WTC11 (cell line): ENCODE measurements at regions not wholly inside any gene's neighbourhood (a gene's known extent, or its start where the extent isn't known, plus 50 kb on each side); places are given as distances from the start of the nearest gene placed in this dataset.

Experiments
- ATAC-seq: fragments of 200-7000 bp; cut with Tn5 transposase; 2 replicates; pipeline ENCODE4 v1.10.0; 2021; ENCODE audit warnings: mild to moderate bottlenecking, moderate library complexity
- CTCF ChIA-PET: fragments of 300-600 bp; sonication (Branson Sonifier 250); formaldehyde crosslinking; loops from one replicate; lab custom pipeline; 2021; ENCODE audit warnings: antibody characterized with exemption; lab: Charles Lee
- POLR2A ChIA-PET: fragments of 350-600 bp; sonication (Branson Sonifier 250); formaldehyde crosslinking; loops from one replicate; lab custom pipeline; 2021; ENCODE audit warnings: antibody characterized with exemption; lab: Charles Lee
- DNase-seq: peaks from one replicate; pipeline ENCODE4 v3.0.0; 2021; ENCODE audit warnings: low spot score
- H3K27ac Mint-ChIP-seq: 2 replicates; pipeline ENCODE4 v1.8.0; 2021; ENCODE audit warnings: mixed read lengths
- H3K27me3 Mint-ChIP-seq: 2 replicates; pipeline ENCODE4 v1.8.0; 2021; ENCODE audit warnings: low read depth, mild to moderate bottlenecking, moderate library complexity, mixed read lengths
- H3K36me3 Mint-ChIP-seq: 2 replicates; pipeline ENCODE4 v1.8.0; 2021; ENCODE audit warnings: mixed read lengths
- H3K4me1 Mint-ChIP-seq: 2 replicates; pipeline ENCODE4 v1.8.0; 2022; ENCODE audit warnings: mixed read lengths
- H3K4me3 Mint-ChIP-seq: 2 replicates; pipeline ENCODE4 v1.8.0; 2021; ENCODE audit warnings: mild to moderate bottlenecking, moderate library complexity, mixed read lengths
- H3K9me3 Mint-ChIP-seq: 2 replicates; pipeline ENCODE4 v1.8.0; 2021; ENCODE audit warnings: mixed read lengths
- AFF4 ChIP-seq: sonication (generic); formaldehyde crosslinking; IDR thresholded peaks from 2 replicates; pipeline ENCODE4 v1.8.1; 2023; ENCODE audit warnings: mild to moderate bottlenecking, missing genetic modification reagents, borderline replicate concordance
- ARID4B ChIP-seq: sonication (generic); formaldehyde crosslinking; IDR thresholded peaks from 2 replicates; pipeline ENCODE4 v1.8.0; 2023; ENCODE audit warnings: missing genetic modification reagents, mild to moderate bottlenecking, borderline replicate concordance
- ERG ChIP-seq: fragments of 250-450 bp; sonication (Bioruptor Pico); IDR thresholded peaks from 2 replicates; pipeline ENCODE4 v1.8.0; 2021; ENCODE audit warnings: mild to moderate bottlenecking
- FOXK1 ChIP-seq: sonication (generic); formaldehyde crosslinking; IDR thresholded peaks from 2 replicates; pipeline ENCODE4 v1.8.0; 2022; ENCODE audit warnings: mild to moderate bottlenecking, moderate library complexity, missing genetic modification reagents
- FOXP4 ChIP-seq: sonication (generic); formaldehyde crosslinking; IDR thresholded peaks from 2 replicates; pipeline ENCODE4 v1.8.0; 2022; ENCODE audit warnings: mild to moderate bottlenecking, missing genetic modification reagents
- HMGA2 ChIP-seq: fragments of 250-450 bp; sonication (Bioruptor Pico); IDR thresholded peaks from 2 replicates; pipeline ENCODE4 v1.4.0; 2021; ENCODE audit warnings: mild to moderate bottlenecking, moderate library complexity
- JAZF1 ChIP-seq: fragments of 250-450 bp; sonication (Bioruptor Pico); IDR thresholded peaks from 2 replicates; pipeline ENCODE4 v1.9.0; 2021; ENCODE audit warnings: moderate library complexity, mild to moderate bottlenecking, inconsistent platforms
- KAT7 ChIP-seq: sonication (generic); formaldehyde crosslinking; IDR thresholded peaks from 2 replicates; pipeline ENCODE4 v1.8.1; 2023; ENCODE audit warnings: missing genetic modification reagents, mild to moderate bottlenecking, borderline replicate concordance
- NFE2L1 ChIP-seq: sonication (generic); formaldehyde crosslinking; IDR thresholded peaks from 2 replicates; pipeline ENCODE4 v1.8.1; 2023; ENCODE audit warnings: missing genetic modification reagents
- SMAD3 ChIP-seq: sonication (generic); formaldehyde crosslinking; IDR thresholded peaks from 2 replicates; pipeline ENCODE4 v1.8.0; 2022; ENCODE audit warnings: missing genetic modification reagents, mild to moderate bottlenecking, borderline replicate concordance
- TEAD1 ChIP-seq: sonication (generic); formaldehyde crosslinking; IDR thresholded peaks from 2 replicates; pipeline ENCODE4 v1.8.0; 2022; ENCODE audit warnings: mild to moderate bottlenecking, missing genetic modification reagents
- TEAD4 ChIP-seq: sonication (generic); formaldehyde crosslinking; IDR thresholded peaks from 2 replicates; pipeline ENCODE4 v1.8.0; 2022; ENCODE audit warnings: mild to moderate bottlenecking, missing genetic modification reagents
- ZNF138 ChIP-seq: sonication (generic); formaldehyde crosslinking; conservative IDR thresholded peaks from 2 replicates; pipeline ENCODE4 v1.8.1; 2022; ENCODE audit warnings: mild to moderate bottlenecking, moderate library complexity, missing genetic modification reagents
- ZNF317 ChIP-seq: sonication (generic); formaldehyde crosslinking; IDR thresholded peaks from 2 replicates; pipeline ENCODE4 v1.8.1; 2023; ENCODE audit warnings: low read depth, mild to moderate bottlenecking, moderate library complexity, missing genetic modification reagents, borderline replicate concordance
- ZNF671 ChIP-seq: fragments of 250-450 bp; sonication (Bioruptor Pico); IDR thresholded peaks from 2 replicates; pipeline ENCODE4 v1.8.0; 2021; ENCODE audit warnings: mild to moderate bottlenecking
- TF ChIP-seq, protein P1 (sequence below): sonication (generic); formaldehyde crosslinking; IDR thresholded peaks from 2 replicates; pipeline ENCODE4 v1.8.0; 2023; ENCODE audit warnings: mild to moderate bottlenecking, missing genetic modification reagents
- TF ChIP-seq, protein P2 (sequence below): sonication (generic); formaldehyde crosslinking; IDR thresholded peaks from 2 replicates; pipeline ENCODE4 v1.8.1; 2022; ENCODE audit warnings: mild to moderate bottlenecking, moderate library complexity, missing genetic modification reagents

- POLR2A ChIA-PET, result no interaction called here
- no peaks in the 10 kb centered on the region for H3K27me3 Mint-ChIP-seq
- H3K4me3 Mint-ChIP-seq, result no peak overlapping the region
- ATAC-seq (no peak), DNase-seq (no peak)
- TF ChIP-seq, protein P1, sequence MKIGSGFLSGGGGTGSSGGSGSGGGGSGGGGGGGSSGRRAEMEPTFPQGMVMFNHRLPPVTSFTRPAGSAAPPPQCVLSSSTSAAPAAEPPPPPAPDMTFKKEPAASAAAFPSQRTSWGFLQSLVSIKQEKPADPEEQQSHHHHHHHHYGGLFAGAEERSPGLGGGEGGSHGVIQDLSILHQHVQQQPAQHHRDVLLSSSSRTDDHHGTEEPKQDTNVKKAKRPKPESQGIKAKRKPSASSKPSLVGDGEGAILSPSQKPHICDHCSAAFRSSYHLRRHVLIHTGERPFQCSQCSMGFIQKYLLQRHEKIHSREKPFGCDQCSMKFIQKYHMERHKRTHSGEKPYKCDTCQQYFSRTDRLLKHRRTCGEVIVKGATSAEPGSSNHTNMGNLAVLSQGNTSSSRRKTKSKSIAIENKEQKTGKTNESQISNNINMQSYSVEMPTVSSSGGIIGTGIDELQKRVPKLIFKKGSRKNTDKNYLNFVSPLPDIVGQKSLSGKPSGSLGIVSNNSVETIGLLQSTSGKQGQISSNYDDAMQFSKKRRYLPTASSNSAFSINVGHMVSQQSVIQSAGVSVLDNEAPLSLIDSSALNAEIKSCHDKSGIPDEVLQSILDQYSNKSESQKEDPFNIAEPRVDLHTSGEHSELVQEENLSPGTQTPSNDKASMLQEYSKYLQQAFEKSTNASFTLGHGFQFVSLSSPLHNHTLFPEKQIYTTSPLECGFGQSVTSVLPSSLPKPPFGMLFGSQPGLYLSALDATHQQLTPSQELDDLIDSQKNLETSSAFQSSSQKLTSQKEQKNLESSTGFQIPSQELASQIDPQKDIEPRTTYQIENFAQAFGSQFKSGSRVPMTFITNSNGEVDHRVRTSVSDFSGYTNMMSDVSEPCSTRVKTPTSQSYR (CRISPR knock-in tag), result no peak
- TF ChIP-seq SMAD3, result no peak
- no peak for TF ChIP-seq ZNF671 (CRISPR knock-in tag)
- no peak for TF ChIP-seq FOXP4 (CRISPR knock-in tag)
- TF ChIP-seq, protein P2, sequence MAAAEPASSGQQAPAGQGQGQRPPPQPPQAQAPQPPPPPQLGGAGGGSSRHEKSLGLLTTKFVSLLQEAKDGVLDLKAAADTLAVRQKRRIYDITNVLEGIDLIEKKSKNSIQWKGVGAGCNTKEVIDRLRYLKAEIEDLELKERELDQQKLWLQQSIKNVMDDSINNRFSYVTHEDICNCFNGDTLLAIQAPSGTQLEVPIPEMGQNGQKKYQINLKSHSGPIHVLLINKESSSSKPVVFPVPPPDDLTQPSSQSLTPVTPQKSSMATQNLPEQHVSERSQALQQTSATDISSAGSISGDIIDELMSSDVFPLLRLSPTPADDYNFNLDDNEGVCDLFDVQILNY (CRISPR knock-in tag), result no peak
- TF ChIP-seq TEAD4 (CRISPR knock-in tag), result no peak
- TF ChIP-seq FOXK1 (CRISPR knock-in tag), result no peak
- TF ChIP-seq NFE2L1 (CRISPR knock-in tag), result no peak
- no peak for TF ChIP-seq AFF4 (CRISPR knock-in tag)
- no peak for TF ChIP-seq HMGA2
- no peak for TF ChIP-seq JAZF1 (CRISPR knock-in tag)
- no peak for TF ChIP-seq ZNF138
- TF ChIP-seq KAT7 (CRISPR knock-in tag), result no peak
- TF ChIP-seq ARID4B (CRISPR knock-in tag), result no peak
- no peak for TF ChIP-seq TEAD1 (CRISPR knock-in tag)
- no peak for TF ChIP-seq ERG (CRISPR knock-in tag)
- no peak for TF ChIP-seq ZNF317 (CRISPR knock-in tag)
- H3K27ac Mint-ChIP-seq, result no peak overlapping the region
- peaks cover 35% of the 10 kb centered on the region for H3K9me3 Mint-ChIP-seq
- H3K36me3 Mint-ChIP-seq, result peaks cover 20% of the 10 kb centered on the region
- CTCF ChIA-PET, result no interaction called here
- no peaks in the 10 kb centered on the region for H3K4me1 Mint-ChIP-seq
These were observed 356.8 kb upstream of the ARID1B start for GRCh38 chr6:156420172-156420993.
